22Rv1 (cell line): ENCODE measurements at regions not wholly inside any gene's neighbourhood (a gene's known extent, or its start where the extent isn't known, plus 50 kb on each side); places are given as distances from the start of the nearest gene placed in this dataset.

ENCODE experiments used
- CTCF ChIP-seq: fragments of 450-650 bp; IDR thresholded peaks from 2 replicates; pipeline ENCODE4 v1.5.1; 2017; ENCODE audit warnings: mild to moderate bottlenecking
- ZFX ChIP-seq: fragments of 450-650 bp; IDR thresholded peaks from 2 replicates; pipeline ENCODE4 v1.6.1; 2017; ENCODE audit warnings: antibody characterized with exemption, borderline replicate concordance

- no peak for TF ChIP-seq CTCF
- TF ChIP-seq ZFX = no peak
Observed at GRCh38 chr4:14596904-14597303, 405.4 kb upstream of the CPEB2 start.
